Body of pancreas (tissue), 4 donors: ENCODE measurements at regions not wholly inside any gene's neighbourhood (a gene's known extent, or its start where the extent isn't known, plus 50 kb on each side); places are given as distances from the start of the nearest gene placed in this dataset. TPM values are rescaled to one million over a fixed set of nuclear protein-coding genes. Genes with fewer than 3 reads are reported as not detected.
"Not testable (repeated sequence)": the region's sequence is repeated elsewhere in the genome, so short reads cannot be mapped to it uniquely, and the experiment has no call there.

Source experiments
- ATAC-seq: fragments of 150-250 bp; one replicate; pipeline ENCODE4 v1.9.1; 2016
- DNase-seq, 4 donors: peaks; one replicate each; pipeline ENCODE4 v3.0.0-alpha.2; 2019
- H3K27ac ChIP-seq, 4 donors: fragments of 200-600 bp; sonication (generic); 1 replicate in 3 of 4; 2 replicates in 1 of 4; pipeline versions ENCODE4 v1.5.1 to v1.6.1; 2016 to 2019; ENCODE audit warnings: mild to moderate bottlenecking in 1 of 4, mixed read lengths in 1 of 4, moderate library complexity in 1 of 4
- H3K27me3 ChIP-seq, 2 donors: fragments of 200-600 bp; sonication (generic); one replicate each; pipeline ENCODE4 v1.6.0; 2016; ENCODE audit warnings: mild to moderate bottlenecking in 1 of 2
- H3K36me3 ChIP-seq, 2 donors: fragments of 200-600 bp; sonication (generic); replicated peaks in 1 of 2; 2 replicates each; pipeline ENCODE4 v1.5.1; 2016; ENCODE audit warnings: low read depth in 2 of 2; ENCODE audit not compliant: insufficient read depth in 1 of 2
- H3K4me1 ChIP-seq: fragments of 200-600 bp; sonication (generic); one replicate; pipeline ENCODE4 v1.6.0; 2016
- H3K4me3 ChIP-seq, 2 donors: fragments of 200-600 bp; sonication (generic); 1 replicate in 1 of 2; 2 replicates in 1 of 2; pipeline ENCODE4 v1.5.1; 2016 to 2019
- H3K9me3 ChIP-seq, 3 donors: fragments of 200-600 bp; sonication (generic); 1 replicate in 2 of 3; 2 replicates in 1 of 3; pipeline ENCODE4 v1.5.1; 2016
- CTCF ChIP-seq, 7 experiments: fragments of 450-650 bp in 4 of 7; fragments of 200-600 bp in 3 of 7; sonication (generic) in 3 of 7; IDR thresholded peaks; one replicate each; pipeline ENCODE4 v1.5.1; 2016 to 2019; ENCODE audit warnings: antibody characterized with exemption in 7 of 7
- POLR2A ChIP-seq, 3 donors: fragments of 450-650 bp; IDR thresholded peaks; one replicate each; pipeline ENCODE4 v1.6.1; 2016; ENCODE audit warnings: antibody characterized with exemption in 3 of 3, mild to moderate bottlenecking in 2 of 3
- WGBS, 2 donors: methylation state at CpG; one replicate each; pipeline ENCODE4 v1.1.5; 2017; 5-methylcytosine and 5-hydroxymethylcytosine counted together
- intact Hi-C: fragments of 100-400 bp; cut with DNase I; formaldehyde crosslinking; loops from one replicate; pipeline ENCODE4 v1.15.1; 2023
- small RNA-seq: library from RNA; depleted of rRNA; stranded (forward); fragments of <200 nt; gene quantifications from one replicate; pipeline ENCODE3, GENCODE V24; 2016

- WGBS, 2 donors, result 71 to 83% methylated on average over 8 of the region's 8 CpGs
- intact Hi-C loops, result no loop called here
- TF ChIP-seq POLR2A (IDR thresholded peaks at IDR 0.05) (no peak), CTCF (IDR thresholded peaks at IDR 0.05) (no peak)
These were observed 114.0 kb downstream of the NBPF12 start for GRCh38 chr1:147052143-147052542.

GRCh38 chr1:147051136-147051535 is 113.0 kb downstream of the NBPF12 start:
- no peak for DNase-seq
- H3K27ac ChIP-seq, result no peak overlapping the region
- no peaks in the 10 kb centered on the region for H3K27me3 ChIP-seq
- TF ChIP-seq POLR2A (IDR thresholded peaks at IDR 0.05) (no peak), CTCF (IDR thresholded peaks at IDR 0.05) (no peak)
- H3K36me3 ChIP-seq, result no peaks in the 10 kb centered on the region
- H3K4me3 ChIP-seq, result no peak overlapping the region
- no peak for ATAC-seq
- H3K9me3 ChIP-seq, result no peaks in the 10 kb centered on the region
- WGBS, 2 donors, result 77% methylated on average over 7 to 10 of the region's 10 CpGs
- H3K4me1 ChIP-seq, result no peaks in the 10 kb centered on the region
- intact Hi-C loops, result no loop called here

More at GRCh38 chr1:147052143-147052542, 114.0 kb downstream of the NBPF12 start:
- no peaks in the 10 kb centered on the region for H3K36me3 ChIP-seq
- ATAC-seq (no peak), DNase-seq (no peak)
- no peak overlapping the region for H3K27ac ChIP-seq
- H3K9me3 ChIP-seq, result no peaks in the 10 kb centered on the region
- no peak overlapping the region for H3K4me3 ChIP-seq
- H3K27me3 ChIP-seq, result no peaks in the 10 kb centered on the region
- H3K4me1 ChIP-seq, result no peaks in the 10 kb centered on the region

- Histone ChIP-seq H3K27ac (no peak overlapping the region), H3K4me1 (no peaks in the 10 kb centered on the region), H3K4me3 (no peak overlapping the region), H3K36me3 (no peaks in the 10 kb centered on the region), H3K9me3 (no peaks in the 10 kb centered on the region), H3K27me3 (no peaks in the 10 kb centered on the region)
- ATAC-seq, result no peak
- no peak for TF ChIP-seq CTCF (IDR thresholded peaks at IDR 0.05)
- TF ChIP-seq POLR2A (IDR thresholded peaks at IDR 0.05), result no peak
- 89 to 93% methylated on average over 29 to 30 of the region's 31 CpGs for WGBS, 2 donors
- intact Hi-C loops, result no loop called here
- no peak for DNase-seq
These were observed 112.5 kb downstream of the NBPF12 start for GRCh38 chr1:147050654-147051053.

GRCh38 chr1:147046863-147047394 is 108.8 kb downstream of the NBPF12 start:
- 79 to 80% methylated on average over 4 of the region's 4 CpGs for WGBS, 2 donors

GRCh38 chr1:147046189-147046862 is 108.2 kb downstream of the NBPF12 start:
- no peak for DNase-seq
- 43 to 67% methylated on average over 1 of the region's 1 CpG for WGBS, 2 donors
- H3K36me3 ChIP-seq, result no peaks in the 10 kb centered on the region
- H3K9me3 ChIP-seq, result no peaks in the 10 kb centered on the region
- no peak for TF ChIP-seq CTCF (IDR thresholded peaks at IDR 0.05)
- no peak for TF ChIP-seq POLR2A (IDR thresholded peaks at IDR 0.05)
- intact Hi-C loops, result no loop called here
- no peaks in the 10 kb centered on the region for H3K4me1 ChIP-seq
- no peak overlapping the region for H3K4me3 ChIP-seq
- ATAC-seq, result no peak
- no peak overlapping the region for H3K27ac ChIP-seq
- H3K27me3 ChIP-seq, result no peaks in the 10 kb centered on the region

More at GRCh38 chr1:147046863-147047394, 108.8 kb downstream of the NBPF12 start:
- H3K9me3 ChIP-seq, H3K4me3 ChIP-seq, DNase-seq, H3K27ac ChIP-seq, intact Hi-C loops, H3K27me3 ChIP-seq, H3K4me1 ChIP-seq, H3K36me3 ChIP-seq, ATAC-seq: not testable (repeated sequence)

Small RNA genes lying in the stretch of these regions (small RNA-seq; reads per million reads assigned to genes)
- gene RNU1-151P, result not detected
